ENCODE measurements at regions not wholly inside any gene's neighbourhood (a gene's known extent, or its start where the extent isn't known, plus 50 kb on each side); places are given as distances from the start of the nearest gene placed in this dataset.
"Not testable (repeated sequence)": the region's sequence is repeated elsewhere in the genome, so short reads cannot be mapped to it uniquely, and the experiment has no call there.

- not testable (repeated sequence) for DNase-seq
These were observed 301.3 kb downstream of the UBE2NL start for GRCh38 chrX:144185197-144185596.

DNA sequence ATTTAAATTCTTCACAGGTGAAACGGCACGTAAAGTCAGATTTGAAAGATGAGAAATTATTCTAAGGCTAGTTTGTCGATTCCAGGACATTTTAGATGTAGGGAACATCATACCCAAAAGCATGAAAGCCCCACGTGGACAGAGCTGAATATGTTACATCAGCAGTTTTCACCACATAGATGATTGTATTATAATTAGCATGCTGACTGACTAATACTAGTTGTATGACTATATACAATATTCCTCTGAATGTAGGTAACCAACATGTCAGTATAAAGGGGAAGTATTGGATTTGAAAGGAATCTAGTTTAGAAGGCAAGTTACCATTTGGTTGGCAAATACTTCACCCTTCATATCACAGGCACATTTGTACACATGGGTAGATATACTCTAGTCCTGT lies 304.6 kb downstream of the UBE2NL start:
- not testable (repeated sequence) for DNase-seq

DNA sequence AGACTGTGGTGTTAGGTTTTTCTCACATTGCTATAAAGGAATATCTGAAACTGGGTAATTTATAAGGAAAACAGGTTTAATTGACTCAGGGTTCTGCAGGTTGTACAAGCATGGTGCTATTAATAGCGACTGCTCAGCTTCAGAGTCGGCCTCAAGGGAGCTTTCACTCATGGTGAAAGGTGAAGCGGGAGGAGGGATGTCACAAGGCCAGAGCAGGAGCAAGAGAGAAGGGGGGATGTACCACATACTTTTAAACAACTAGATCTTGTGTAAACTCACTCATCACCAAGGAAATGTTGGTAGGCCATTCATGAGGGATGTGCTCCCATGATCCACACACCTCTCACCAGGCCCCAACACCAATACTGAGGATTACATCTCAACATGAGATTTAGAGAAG lies 313.2 kb downstream of the UBE2NL start:
- not testable (repeated sequence) for DNase-seq

GRCh38 chrX:144202726-144203125 lies 318.9 kb downstream of the UBE2NL start:
- DNase-seq = not testable (repeated sequence)

DNA sequence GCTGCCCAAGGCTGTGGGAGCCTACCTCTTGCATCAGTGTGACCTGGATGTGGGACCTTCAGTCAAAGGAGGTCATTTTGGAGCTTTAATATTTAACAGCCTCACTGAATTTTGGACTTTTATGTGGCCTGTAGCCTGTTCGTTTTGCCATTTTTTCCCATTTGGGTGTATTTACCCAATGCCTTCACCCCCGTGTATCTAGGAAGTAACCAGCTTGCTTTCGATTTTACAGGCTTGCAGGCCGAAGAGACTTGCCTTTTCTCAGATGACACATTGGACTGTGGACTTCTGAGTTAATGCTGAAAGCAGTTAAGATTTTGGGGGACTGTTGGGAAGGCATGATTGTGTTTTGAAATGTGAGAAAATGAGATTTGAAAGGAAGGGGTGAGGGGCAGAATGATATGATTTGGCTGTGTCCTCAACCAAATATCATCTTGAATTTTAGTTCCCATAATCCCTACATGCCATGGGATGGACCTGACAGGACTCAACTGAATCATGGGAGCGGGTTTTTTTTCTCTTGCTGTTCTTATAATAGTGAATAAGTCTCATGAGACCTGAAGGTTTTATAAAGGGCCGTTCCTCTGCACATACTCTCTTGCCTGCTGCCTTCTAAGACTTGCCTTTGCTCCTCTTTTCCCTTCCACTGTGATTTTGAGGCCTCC lies 324.6 kb downstream of the UBE2NL start:
- not testable (repeated sequence) for DNase-seq

DNA sequence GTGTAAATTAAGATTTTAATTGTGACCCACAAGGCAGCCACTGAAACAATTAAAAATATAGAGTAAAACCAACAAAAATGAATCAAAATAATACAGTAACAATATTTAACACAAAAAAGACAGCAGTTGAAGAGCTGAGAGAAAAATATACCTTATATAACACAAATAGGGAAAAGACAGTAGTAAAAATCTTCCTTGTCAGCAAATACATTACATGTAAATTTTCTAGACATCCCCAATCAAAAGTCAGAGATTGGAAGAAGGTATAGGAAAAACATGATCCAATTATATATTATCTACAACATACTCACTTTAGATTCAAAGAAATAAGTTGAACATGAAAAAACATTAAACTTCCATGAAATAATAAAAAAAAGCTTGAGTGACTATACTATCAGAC lies 330.8 kb downstream of the UBE2NL start:
- DNase-seq = no peak
- TF ChIP-seq GATA1 (IDR thresholded peaks at IDR 0.05; ENCODE audit: low read depth, low read length) (no peak), POLR2A (IDR thresholded peaks at IDR 0.05; ENCODE audit: low read length) (no peak)

- DNase-seq = no peak
- no peak for TF ChIP-seq GATA1 (IDR thresholded peaks at IDR 0.05; ENCODE audit: low read depth, low read length)
- no peak for TF ChIP-seq POLR2A (IDR thresholded peaks at IDR 0.05; ENCODE audit: low read length)
These were observed 335.2 kb downstream of the UBE2NL start for GRCh38 chrX:144219035-144219434.

DNA sequence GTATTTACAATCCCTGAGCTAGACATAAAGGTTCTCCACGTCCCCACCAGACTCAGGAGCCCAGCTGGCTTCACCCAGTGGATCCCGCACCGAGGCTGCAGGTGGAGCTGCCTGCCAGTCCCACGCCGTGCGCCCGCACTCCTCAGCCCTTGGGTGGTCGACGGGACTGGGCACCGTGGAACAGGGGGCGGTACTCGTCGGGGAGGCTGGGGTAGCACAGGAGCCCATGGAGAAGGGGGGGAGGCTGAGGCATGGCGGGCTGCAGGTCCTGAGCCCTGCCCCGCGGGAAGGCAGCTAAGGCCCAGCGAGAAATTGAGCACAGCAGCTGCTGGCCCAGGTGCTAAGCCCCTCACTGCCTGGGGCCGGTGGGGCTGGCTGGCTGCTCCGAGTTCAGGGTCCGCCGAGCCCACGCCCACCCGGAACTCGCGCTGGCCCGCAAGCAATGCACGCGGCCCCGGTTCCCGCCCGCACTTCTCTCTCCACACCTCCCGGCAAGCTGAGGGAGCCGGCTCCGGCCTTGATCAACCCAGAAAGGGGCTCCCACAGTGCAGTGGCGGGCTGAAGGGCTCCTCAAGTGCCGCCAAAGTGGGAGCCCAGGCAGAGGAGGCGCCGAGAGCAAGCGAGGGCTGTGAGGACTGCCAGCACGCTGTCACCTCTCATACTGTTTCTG lies 347.4 kb downstream of the UBE2NL start:
- DNase-seq = not testable (repeated sequence)

DNA sequence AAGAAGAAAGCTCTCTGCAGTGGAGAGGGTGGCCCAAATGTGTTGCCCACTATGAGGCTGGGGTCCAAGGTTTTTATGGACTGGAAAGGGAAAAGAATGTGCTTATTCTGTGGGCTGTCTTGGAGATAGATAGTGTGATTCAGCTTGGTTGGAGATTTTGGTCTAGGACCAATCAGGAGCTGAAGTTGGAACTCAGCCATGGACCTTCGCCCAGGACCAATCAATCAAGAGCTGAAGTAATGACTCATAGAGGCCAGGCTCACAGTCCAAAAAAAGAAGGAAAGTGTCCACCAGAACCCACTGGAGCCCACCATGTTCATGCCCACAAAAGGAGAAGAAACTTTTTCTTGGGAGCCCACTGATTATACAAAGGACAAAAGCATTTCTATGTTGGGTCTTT lies 369.5 kb downstream of the UBE2NL start:
- no peak for DNase-seq
- TF ChIP-seq POLR2A (IDR thresholded peaks at IDR 0.05; ENCODE audit: low read length) = no peak

- DNase-seq = no peak
- no peak for TF ChIP-seq POLR2A (IDR thresholded peaks at IDR 0.05; ENCODE audit: low read length)
- no peak for TF ChIP-seq GATA1 (IDR thresholded peaks at IDR 0.05; ENCODE audit: low read depth, low read length)
These were observed 375.2 kb downstream of the UBE2NL start for GRCh38 chrX:144259054-144259453.

DNA sequence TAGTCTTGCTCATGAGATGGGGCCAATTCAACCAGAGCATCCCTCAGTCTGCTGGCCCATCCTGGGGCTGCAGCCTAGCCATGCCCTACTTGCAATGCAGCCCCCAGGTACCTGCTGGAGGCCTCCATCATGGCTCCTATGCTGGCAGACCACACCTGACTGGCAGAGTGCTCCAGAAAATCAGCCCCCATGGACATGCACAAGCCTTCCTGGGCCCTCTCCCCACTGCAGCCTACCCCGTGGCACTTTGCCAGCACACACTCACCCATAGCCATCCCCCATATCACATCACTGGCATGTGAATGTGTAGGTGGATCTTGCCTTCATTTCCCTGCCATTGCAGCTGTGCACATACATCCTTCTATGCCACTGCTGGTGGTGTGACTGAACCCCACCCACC lies 381.8 kb downstream of the UBE2NL start:
- no peak for TF ChIP-seq GATA1 (IDR thresholded peaks at IDR 0.05; ENCODE audit: low read depth, low read length)
- TF ChIP-seq POLR2A (IDR thresholded peaks at IDR 0.05; ENCODE audit: low read length) = no peak
- no peak for DNase-seq

- TF ChIP-seq POLR2A (IDR thresholded peaks at IDR 0.05; ENCODE audit: low read length) (no peak), GATA1 (IDR thresholded peaks at IDR 0.05; ENCODE audit: low read depth, low read length) (no peak)
- no peak for DNase-seq
These were observed 391.5 kb downstream of the UBE2NL start for GRCh38 chrX:144275367-144275766.

DNA sequence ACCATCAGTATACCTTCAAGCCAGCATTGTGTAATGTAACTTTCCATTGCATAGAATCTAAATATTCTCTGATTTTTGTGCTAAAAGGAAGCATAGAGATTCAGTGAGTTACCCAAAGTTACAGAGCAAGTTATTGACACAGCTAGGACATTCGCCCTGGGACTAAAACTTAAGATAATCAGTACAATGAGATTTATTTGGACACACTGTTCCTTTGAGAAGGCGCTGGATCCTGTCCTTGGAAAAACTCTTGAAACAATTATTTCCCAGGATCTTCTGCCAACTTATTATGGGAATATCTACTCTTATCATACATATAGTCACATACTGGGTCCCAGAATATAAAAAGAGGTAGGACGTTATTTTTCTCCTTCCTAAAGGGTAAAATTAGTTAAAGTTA lies 392.0 kb downstream of the UBE2NL start:
- TF ChIP-seq GATA1 (IDR thresholded peaks at IDR 0.05; ENCODE audit: low read depth, low read length) (no peak), POLR2A (IDR thresholded peaks at IDR 0.05; ENCODE audit: low read length) (no peak)
- no peak for DNase-seq

DNA sequence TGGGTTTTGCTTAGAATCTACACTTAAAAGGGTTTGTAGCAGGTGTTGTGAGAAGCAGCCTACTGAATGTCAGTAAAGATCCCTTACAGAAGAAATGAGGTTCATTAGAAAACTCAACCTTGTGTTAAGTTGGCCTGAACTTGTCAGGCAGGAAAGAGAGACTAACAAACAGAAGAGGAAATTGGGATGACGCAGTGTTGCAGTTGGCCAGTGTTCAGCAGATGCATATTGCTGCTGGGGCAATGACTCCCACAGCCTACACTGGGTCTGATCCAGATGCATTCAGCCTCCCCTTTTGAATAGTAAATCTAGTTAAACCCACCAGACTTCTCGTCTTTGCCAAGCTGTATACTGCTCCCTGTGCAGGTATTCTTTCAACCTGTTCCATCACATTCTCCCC lies 409.4 kb downstream of the UBE2NL start:
- no peak for TF ChIP-seq GATA1 (IDR thresholded peaks at IDR 0.05; ENCODE audit: low read depth, low read length)
- TF ChIP-seq POLR2A (IDR thresholded peaks at IDR 0.05; ENCODE audit: low read length) = no peak
- no peak for DNase-seq

DNA sequence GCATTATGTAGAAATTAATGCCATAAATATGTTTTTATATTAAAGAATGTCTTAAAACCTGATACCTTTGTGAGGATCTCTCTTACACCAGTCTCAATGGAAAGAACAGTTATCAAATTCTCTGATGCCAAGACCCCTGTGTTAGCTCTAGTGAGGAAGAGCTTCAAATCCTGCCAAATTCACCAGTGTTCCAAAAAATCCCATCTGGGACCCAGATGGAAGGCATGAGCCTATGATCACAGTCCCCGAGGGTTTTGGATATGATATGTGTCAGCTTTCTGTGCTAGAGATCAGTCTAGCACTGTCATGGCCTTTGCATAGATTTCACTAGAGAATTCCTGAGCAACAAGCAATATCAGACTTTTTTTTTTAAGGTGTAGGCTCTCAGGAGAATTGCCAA lies 412.1 kb downstream of the UBE2NL start:
- TF ChIP-seq POLR2A (IDR thresholded peaks at IDR 0.05; ENCODE audit: low read length) (no peak), GATA1 (IDR thresholded peaks at IDR 0.05; ENCODE audit: low read depth, low read length) (no peak)

GRCh38 chrX:144297221-144297620 lies 413.4 kb downstream of the UBE2NL start:
- DNase-seq = no peak
- no peak for TF ChIP-seq GATA1 (IDR thresholded peaks at IDR 0.05; ENCODE audit: low read depth, low read length)
- no peak for TF ChIP-seq POLR2A (IDR thresholded peaks at IDR 0.05; ENCODE audit: low read length)

More for the DNA sequence above, 412.1 kb downstream of the UBE2NL start:
- DNase-seq = no peak
